NCI-H1417 treated with DMSO at 0.1 percent for 48 hours (cell line): ENCODE measurements at regions not wholly inside any gene's neighbourhood (a gene's known extent, or its start where the extent isn't known, plus 50 kb on each side); places are given as distances from the start of the nearest gene placed in this dataset.
"Not testable (repeated sequence)": the region's sequence is repeated elsewhere in the genome, so short reads cannot be mapped to it uniquely, and the experiment has no call there.

Source experiments
- DNase-seq: peaks from one replicate; lab custom pipeline; 2025; lab: John Stamatoyannopoulos, UW

DNA sequence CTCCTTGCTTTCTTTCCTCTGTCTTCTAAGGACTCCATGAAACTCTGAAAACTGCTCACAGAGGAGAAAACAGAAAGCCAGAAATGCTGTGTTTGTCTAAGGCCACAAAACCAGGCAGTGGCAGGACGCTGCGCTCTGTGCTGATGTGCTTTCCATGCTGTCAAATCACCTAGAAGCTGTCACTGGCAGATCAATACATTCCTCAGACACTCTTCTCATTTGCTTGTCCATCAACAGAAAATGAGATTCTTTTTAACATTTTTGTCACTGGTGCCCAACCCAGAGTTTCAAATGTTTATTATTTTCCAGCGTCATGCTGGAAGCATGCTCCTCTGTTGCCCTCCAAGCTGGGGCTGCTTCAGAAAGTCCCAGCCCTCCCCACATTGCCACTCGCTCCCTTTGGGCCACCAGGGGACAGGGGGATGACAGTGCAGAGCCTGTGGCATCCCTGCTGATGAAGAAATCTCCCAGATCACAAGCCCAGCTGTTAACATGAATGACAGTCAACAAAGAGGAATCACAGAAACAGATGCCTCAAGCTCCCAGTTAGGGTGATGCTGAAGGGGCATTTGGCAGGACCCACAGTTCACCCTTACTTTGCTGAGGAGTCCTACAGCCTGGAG, 117.5 kb upstream of the MEIS1 start:
- DNase-seq = no peak

GRCh38 chr2:66306483-66306882, 128.4 kb upstream of the MEIS1 start:
- no peak for DNase-seq

DNA sequence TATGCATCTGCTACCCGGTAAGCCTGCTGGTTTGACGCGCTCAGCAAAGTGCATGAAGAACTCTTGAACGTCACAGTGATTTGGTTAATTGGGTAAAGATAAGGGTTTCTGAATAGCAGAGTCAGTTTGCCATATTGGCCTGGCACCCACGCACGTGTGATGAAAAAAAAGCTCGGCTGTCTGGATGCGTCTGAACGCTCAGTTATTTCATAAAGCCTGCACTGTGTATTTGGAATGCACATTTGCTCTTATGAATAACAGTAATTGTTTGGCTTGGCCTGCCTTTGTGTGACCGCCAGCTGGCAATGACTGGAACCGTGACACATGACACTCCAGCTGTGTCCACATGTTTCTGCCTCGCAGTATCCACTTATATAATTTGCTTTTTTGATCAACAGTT, 129.2 kb upstream of the MEIS1 start:
- DNase-seq = peak; percentile 73

GRCh38 chr2:66303471-66303870, 131.5 kb upstream of the MEIS1 start:
- no peak for DNase-seq

GRCh38 chr2:66301767-66302140, 133.2 kb upstream of the MEIS1 start:
- DNase-seq = no peak

DNA sequence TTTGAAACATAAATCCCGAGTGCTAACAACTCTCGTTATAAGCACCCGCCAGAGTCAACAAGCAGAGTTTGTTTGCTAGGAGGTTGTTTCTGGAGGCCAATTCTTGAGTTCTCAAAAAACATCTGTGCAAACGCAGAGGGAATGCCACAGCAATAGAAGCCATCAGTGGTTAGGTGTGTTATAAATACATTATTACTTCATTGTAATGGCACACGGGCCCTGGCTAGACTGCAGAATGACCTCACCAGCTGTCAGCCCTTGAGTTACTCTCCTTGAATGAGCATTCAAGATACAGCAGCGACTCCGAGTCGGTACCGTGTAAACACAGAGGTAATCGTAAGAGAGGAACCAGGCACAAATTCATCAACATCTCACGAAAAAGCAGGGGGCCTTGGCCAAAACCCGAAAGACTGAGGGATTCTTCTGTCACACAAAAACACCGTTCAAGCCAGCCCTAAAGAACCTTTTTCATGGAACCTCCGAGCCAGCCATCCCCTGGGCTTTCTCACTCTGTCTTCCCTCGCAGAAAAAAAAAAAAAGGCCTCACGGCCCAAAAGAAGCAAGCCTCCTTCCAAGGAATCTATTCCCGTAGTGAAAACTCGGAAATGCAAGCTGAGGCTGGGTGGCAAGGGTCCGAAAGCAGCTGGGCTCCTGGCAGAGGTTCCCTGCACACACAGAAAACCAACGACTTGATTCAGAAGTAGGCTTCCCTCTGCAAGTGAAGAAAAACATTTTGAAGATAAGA, 133.7 kb upstream of the MEIS1 start:
- DNase-seq = no peak

DNA sequence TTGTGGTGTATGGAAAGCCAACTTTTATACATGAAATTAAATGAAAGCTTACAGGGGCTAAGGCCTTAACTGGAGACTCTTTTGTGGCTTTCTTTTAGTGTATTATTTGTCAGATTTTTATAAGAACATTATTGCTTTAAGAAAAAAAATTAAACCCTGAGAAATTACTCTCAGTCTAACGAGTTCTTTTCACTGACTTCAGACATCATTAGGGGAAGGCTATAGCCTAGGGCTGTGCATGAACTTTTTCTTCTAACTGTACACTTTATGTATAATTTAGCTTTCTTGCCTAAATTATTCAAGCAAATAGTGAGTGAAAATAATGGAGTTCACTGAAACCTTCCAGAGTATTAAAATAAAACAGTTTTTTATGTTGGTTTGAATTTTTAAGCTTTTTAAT, 151.1 kb upstream of the MEIS1 start:
- DNase-seq = no peak

DNA sequence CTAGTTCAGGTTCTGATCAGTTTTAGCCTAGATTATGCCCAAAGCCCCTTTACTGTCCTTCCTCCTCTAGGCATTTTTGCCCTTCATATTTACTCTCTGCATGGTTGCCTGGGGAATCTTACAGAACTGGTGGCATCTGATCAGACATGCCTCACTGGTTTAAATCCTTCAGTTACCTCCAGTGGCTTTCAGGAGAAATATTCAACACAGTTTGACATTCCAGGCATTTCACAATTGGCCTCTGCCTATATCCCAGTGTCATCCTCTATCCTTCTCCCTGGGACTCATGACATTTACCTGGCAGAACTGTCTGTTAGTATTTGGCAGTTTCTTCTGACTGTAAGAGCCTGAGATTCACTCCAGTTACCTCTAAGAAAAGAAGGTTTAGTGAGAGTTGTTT, 152.9 kb upstream of the MEIS1 start:
- no peak for DNase-seq

DNA sequence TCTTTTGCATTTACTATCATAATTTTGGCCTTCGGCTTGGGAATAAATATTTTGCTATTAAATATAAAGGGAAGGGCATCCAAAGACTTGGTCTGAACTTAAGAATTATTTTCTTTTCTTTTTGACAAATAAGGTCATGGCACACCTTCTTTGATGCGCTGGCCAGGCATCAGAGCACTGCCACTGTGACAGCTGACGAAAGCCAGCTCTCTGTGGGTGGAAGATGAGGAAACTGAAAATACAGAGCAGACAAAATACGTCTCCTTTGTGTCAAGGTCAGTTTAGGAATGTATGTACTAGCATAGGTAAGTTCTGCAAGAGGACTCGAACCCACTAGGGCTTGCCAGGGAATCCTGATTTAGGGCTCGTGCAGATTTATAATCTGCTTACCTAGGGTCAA, 155.9 kb upstream of the MEIS1 start:
- DNase-seq = no peak

DNA sequence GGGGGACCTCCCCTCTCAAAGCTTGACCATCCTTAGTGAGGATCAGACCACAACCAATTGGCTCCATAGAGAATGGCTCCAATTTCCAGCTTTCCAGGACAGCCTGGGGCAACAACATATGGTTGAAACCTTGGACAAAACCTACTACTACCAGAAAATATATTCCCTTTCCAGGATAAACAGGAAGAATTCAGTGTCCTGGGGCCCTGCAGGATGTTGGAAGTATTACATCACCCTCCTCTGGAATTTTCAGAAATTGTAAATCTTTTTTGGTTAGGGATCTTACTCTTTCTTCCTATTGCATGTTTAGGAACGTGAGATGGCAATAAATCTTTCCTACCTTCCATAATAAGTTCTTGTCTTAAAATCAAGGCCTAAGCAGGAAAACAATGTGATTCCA, 158.9 kb upstream of the MEIS1 start:
- no peak for DNase-seq

GRCh38 chr2:66273933-66274490, 160.9 kb upstream of the MEIS1 start:
- no peak for DNase-seq

DNA sequence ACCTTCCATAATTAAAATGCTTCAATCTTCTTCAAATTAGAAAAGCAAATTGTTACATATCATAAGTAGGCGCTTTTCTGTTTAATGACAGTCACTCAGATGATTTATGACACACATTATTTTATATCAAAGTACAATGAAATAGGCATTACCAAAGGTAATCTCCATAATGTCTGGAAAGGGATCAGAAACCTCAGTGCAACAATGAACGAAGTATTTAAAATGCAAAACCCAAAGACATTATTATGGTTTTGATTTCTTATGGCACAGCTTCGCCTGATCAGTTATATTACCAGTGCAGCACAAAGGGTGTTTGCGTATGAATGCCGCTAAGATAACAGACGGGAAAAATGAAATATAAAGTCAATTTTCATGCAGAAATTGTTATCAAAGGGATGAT, 162.2 kb upstream of the MEIS1 start:
- no peak for DNase-seq

- no peak for DNase-seq
Observed at GRCh38 chr2:66271777-66272176, 163.1 kb upstream of the MEIS1 start.

DNA sequence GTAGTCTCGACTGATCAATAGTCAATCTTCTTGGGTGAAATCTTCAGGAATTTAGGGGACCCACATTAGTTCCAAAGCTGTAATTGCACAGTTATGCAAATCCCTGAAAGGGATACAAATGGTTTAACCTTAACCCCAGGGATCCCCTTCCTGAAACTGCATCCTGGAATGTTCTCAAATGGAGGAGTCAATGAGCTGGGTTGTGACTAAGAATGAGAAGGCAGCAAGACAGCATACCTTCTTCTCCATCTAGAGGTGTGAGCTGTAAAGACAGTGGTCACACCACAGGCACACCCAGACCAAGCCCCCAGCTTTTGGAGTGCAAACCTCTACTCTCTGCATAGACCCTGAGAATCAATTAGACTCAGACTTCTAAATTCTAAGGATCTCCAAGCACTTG, 164.7 kb upstream of the MEIS1 start:
- DNase-seq = no peak

DNA sequence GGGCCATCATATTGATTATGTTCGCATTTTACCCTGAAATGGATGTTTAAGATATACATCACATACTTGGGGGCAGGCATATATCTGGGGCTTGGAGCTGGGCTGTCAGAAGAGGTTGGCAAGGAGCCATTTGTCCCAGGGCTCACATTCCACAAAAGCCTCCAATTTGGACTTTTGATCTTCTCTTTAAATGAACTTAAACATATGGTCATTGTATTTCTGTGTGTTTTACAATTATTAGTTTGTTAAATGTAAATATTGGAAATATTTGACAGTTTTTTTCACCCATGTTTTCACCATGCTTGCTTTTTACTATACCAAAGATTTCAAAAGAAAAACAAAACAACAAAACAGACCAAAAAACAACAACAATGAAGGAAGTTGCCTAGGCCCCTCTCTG, 165.8 kb upstream of the MEIS1 start:
- no peak for DNase-seq

GRCh38 chr2:66268756-66269155, 166.2 kb upstream of the MEIS1 start:
- no peak for DNase-seq

GRCh38 chr2:66264354-66264753, 170.6 kb upstream of the MEIS1 start:
- DNase-seq = no peak

GRCh38 chr2:66255867-66256266, 179.1 kb upstream of the MEIS1 start:
- DNase-seq = no peak

- DNase-seq = no peak
Observed at GRCh38 chr2:66255136-66255535, 179.8 kb upstream of the MEIS1 start.

- DNase-seq = no peak
Observed at GRCh38 chr2:66253066-66253465, 181.9 kb upstream of the MEIS1 start.

DNA sequence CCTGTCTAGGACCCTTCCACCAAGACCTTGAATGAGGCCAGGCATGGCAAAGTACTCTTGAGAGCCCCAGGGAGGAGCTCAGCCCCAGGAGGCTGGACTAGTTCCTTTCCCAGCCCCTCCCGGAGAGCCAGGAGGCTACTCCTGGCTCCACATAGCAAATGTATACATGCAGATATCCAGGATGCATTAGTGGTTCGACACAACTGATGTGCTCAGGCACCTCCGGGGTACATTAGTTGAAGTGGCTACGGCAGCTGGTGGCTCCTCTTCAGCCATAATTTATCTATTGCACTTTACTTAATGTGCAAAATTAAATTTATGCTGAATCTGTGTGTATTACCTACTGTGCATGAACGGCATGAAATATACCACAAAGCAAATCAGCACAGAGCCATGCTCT, 182.8 kb upstream of the MEIS1 start:
- DNase-seq = no peak

DNA sequence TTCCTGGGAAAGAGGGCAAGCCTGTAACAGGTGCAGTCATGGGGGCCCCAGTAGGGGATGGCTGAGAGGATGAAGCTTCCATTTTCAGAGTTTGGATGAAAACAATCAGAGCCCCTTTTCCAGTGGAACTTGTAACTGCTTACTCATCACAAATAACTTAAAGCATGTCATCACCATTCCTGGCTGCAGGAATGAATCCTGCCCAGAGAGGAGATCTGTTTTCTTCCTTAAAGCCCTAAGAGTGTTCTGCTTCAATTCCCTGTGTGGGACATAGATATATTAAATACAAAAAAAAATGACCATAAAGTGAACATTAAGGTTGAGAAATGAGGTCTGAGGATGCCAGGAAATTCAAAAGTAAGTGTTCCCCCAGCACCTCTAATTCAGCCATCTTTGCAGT, 183.4 kb upstream of the MEIS1 start:
- DNase-seq = no peak

DNA sequence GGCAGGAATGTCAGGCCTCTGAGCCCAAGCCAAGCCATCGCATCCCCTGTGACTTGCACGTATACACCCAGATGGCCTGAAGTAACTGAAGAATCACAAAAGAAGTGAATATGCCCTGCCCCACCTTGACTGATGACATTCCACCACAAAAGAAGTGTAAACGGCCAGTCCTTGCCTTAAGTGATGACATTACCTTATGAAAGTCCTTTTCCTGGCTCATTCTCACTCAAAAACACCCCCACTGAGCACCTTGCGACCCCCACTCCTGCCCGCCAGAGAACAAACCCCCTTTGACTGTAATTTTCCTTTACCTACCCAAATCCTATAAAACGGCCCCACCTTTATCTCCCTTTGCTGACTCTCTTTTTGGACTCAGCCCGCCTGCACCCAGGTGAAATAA, 185.8 kb upstream of the MEIS1 start:
- not testable (repeated sequence) for DNase-seq

DNA sequence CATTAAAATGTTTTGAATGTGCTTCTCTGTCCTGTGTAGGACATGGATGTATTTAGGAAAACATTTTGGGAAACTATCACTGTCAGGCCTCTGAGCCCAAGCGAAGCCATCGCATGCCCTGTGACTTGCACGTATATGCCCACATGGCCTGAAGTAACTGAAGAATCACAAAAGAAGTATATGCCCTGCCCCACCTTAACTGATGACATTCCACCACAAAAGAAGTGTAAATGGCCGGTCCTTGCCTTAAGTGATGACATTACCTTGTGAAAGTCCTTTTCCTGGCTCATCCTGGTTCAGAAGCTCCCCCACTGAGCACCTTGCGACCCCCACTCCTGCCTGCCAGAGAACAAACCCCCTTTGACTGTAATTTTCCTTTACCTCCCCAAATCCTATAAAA, 191.1 kb upstream of the MEIS1 start:
- not testable (repeated sequence) for DNase-seq
